ENCODE measurements at regions not wholly inside any gene's neighbourhood (a gene's known extent, or its start where the extent isn't known, plus 50 kb on each side); places are given as distances from the start of the nearest gene placed in this dataset.

DNA sequence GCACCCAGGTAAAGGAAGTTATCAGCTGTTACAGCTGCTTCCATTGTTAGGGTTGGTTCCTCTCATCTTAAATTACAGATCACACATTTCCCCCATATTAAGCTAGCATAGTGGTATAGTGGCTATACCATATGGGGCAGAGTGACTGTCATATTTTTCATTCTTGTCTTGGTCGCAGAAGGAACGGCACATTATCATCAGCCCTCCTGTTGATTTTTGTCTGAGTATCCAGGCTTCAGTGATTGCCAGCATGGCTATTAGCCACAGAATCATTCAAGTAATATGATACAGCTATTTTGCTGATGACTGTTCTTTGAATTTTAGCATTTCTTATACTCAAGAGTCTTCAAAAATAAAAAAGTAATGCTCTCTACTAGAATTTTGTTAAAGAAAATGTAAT, 240.9 kb downstream of the LIG4 start (continued):
- TF ChIP-seq CTCF (IDR thresholded peaks at IDR 0.05 in 2 of 3, conservative IDR thresholded peaks at IDR 0.05 in 1 of 3; ENCODE audit: borderline replicate concordance in 1 of 3, insufficient read depth in 1 of 3, low read depth in 2 of 3, low read length in 2 of 3) (no peak), YY1 (IDR thresholded peaks at IDR 0.05; ENCODE audit: extremely low read depth, insufficient replicate concordance, low read depth, low read length) (no peak)

GRCh38 chr13:107969546-107969945, 245.8 kb downstream of the LIG4 start:
- ChIA-PET POLR2A (no interaction called here), CTCF (no interaction called here), RAD21 (ENCODE audit: low non-redundant PET in 1 of 2, low total read pairs in 2 of 2, uncharacterized antibody in 2 of 2, unreplicated experiment in 2 of 2) (no interaction called here)
- H3K79me2 ChIP-seq (ENCODE audit: insufficient read depth, low read length), result no peaks in the 10 kb centered on the region
- no peak overlapping the region for H3K4me2 ChIP-seq (ENCODE audit: low read length)
- H3K9me2 ChIP-seq (ENCODE audit: insufficient read depth), result no peaks in the 10 kb centered on the region
- BruUV-seq (replicated peaks), result no TSS peak
- no peak overlapping the region for H3K4me3 ChIP-seq (replicated peaks in 1 of 2; ENCODE audit: low read depth in 1 of 2, low read length in 2 of 2)
- no peak overlapping the region for H3K27ac ChIP-seq (ENCODE audit: low read depth, low read length)
- peaks cover 4 to 6% of the 10 kb centered on the region in 2 experiments; a peak in 2 of 4 replicates for H3K9me3 ChIP-seq (ENCODE audit: control insufficient read depth in 1 of 2, insufficient read depth in 1 of 2, low read depth in 1 of 2, low read length in 2 of 2)
- ATAC-seq (no peak), DNase-seq (ENCODE audit: low read depth, low spot score) (no peak)
- H3K36me3 ChIP-seq (ENCODE audit: control insufficient read depth in 1 of 2, insufficient read depth in 2 of 2, low read length in 2 of 2), result no peaks in the 10 kb centered on the region
- no peak overlapping the region for H3K9ac ChIP-seq (ENCODE audit: low read length)
- no peaks in the 10 kb centered on the region for H4K20me1 ChIP-seq (ENCODE audit: insufficient read depth)
- H3K4me1 ChIP-seq (ENCODE audit: control insufficient read depth in 1 of 2, insufficient read depth in 2 of 2, low read length in 2 of 2), result no peaks in the 10 kb centered on the region
- intact Hi-C loops (cut with micrococcal nuclease), result no loop called here
- no peak overlapping the region for H2AFZ ChIP-seq (ENCODE audit: low read depth, low read length, poor library complexity, severe bottlenecking)
- TF ChIP-seq CEBPB (IDR thresholded peaks at IDR 0.05; ENCODE audit: low read depth) (no peak), SRF (IDR thresholded peaks at IDR 0.05; ENCODE audit: low read depth) (no peak), MAX (IDR thresholded peaks at IDR 0.05) (no peak)
- H3K27me3 ChIP-seq (ENCODE audit: insufficient read depth, low read length), result no peaks in the 10 kb centered on the region

DNA sequence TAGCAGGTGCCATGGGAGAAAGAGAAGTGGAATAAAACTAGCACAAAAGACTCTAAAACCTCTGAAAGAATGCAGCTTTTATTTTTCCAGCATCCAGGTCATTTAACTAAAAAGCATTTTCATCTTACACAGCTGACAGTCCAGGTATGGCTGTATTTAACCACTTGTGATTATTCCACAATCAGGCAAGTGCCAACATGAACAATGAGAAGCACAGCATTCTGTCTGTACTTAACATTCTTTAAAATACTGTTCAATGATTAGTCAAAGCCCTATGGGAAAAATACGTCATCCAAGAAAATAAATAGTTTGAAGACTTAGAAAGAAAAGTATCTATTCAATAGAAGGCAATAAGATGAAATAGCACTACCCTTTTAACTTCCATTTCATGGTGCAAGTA, 246.9 kb downstream of the LIG4 start:
- no peak overlapping the region for H3K4me2 ChIP-seq (ENCODE audit: low read length)
- peaks cover 4 to 9% of the 10 kb centered on the region in 2 experiments; a peak in 2 of 4 replicates for H3K9me3 ChIP-seq (ENCODE audit: control insufficient read depth in 1 of 2, insufficient read depth in 1 of 2, low read depth in 1 of 2, low read length in 2 of 2)
- H3K27me3 ChIP-seq (ENCODE audit: insufficient read depth, low read length), result no peaks in the 10 kb centered on the region
- H3K4me3 ChIP-seq (replicated peaks in 1 of 2; ENCODE audit: low read depth in 1 of 2, low read length in 2 of 2), result no peak overlapping the region
- no peak overlapping the region for H3K27ac ChIP-seq (ENCODE audit: low read depth, low read length)
- no peaks in the 10 kb centered on the region for H3K9me2 ChIP-seq (ENCODE audit: insufficient read depth)
- BruUV-seq (replicated peaks), result no TSS peak
- H3K4me1 ChIP-seq (ENCODE audit: control insufficient read depth in 1 of 2, insufficient read depth in 2 of 2, low read length in 2 of 2), result no peaks in the 10 kb centered on the region
- DNase-seq (ENCODE audit: low read depth, low spot score) (no peak), ATAC-seq (no peak)
- no peak overlapping the region for H2AFZ ChIP-seq (ENCODE audit: low read depth, low read length, poor library complexity, severe bottlenecking)
- ChIA-PET RAD21 (ENCODE audit: low non-redundant PET in 1 of 2, low total read pairs in 2 of 2, uncharacterized antibody in 2 of 2, unreplicated experiment in 2 of 2) (no interaction called here), POLR2A (no interaction called here), CTCF (no interaction called here)
- no peaks in the 10 kb centered on the region for H3K79me2 ChIP-seq (ENCODE audit: insufficient read depth, low read length)
- H3K9ac ChIP-seq (ENCODE audit: low read length), result no peak overlapping the region
- intact Hi-C loops (cut with micrococcal nuclease), result no loop called here
- no peaks in the 10 kb centered on the region for H4K20me1 ChIP-seq (ENCODE audit: insufficient read depth)
- no peaks in the 10 kb centered on the region for H3K36me3 ChIP-seq (ENCODE audit: control insufficient read depth in 1 of 2, insufficient read depth in 2 of 2, low read length in 2 of 2)
- TF ChIP-seq SIN3A (IDR thresholded peaks at IDR 0.05; ENCODE audit: low read depth) (no peak), EZH2 (IDR thresholded peaks at IDR 0.05) (no peak), EGR1 (IDR thresholded peaks at IDR 0.05; ENCODE audit: low read depth) (no peak), POLR2AphosphoS5 (IDR thresholded peaks at IDR 0.05; ENCODE audit: low read depth, low read length) (no peak), JUND (IDR thresholded peaks at IDR 0.05) (no peak), YY1 (IDR thresholded peaks at IDR 0.05; ENCODE audit: extremely low read depth, insufficient replicate concordance, low read depth, low read length) (no peak), REST (IDR thresholded peaks at IDR 0.05; ENCODE audit: low read depth) (no peak)
